CD4-positive, alpha-beta T cell treated with Interleukin-17A for 4 hours (primary cell): ENCODE measurements at regions not wholly inside any gene's neighbourhood (a gene's known extent, or its start where the extent isn't known, plus 50 kb on each side); places are given as distances from the start of the nearest gene placed in this dataset.
"Not testable (repeated sequence)": the region's sequence is repeated elsewhere in the genome, so short reads cannot be mapped to it uniquely, and the experiment has no call there.

Experiments
- DNase-seq: peaks from one replicate; pipeline ENCODE4 v3.0.0-alpha.2; 2020; ENCODE audit warnings: mixed read lengths

DNA sequence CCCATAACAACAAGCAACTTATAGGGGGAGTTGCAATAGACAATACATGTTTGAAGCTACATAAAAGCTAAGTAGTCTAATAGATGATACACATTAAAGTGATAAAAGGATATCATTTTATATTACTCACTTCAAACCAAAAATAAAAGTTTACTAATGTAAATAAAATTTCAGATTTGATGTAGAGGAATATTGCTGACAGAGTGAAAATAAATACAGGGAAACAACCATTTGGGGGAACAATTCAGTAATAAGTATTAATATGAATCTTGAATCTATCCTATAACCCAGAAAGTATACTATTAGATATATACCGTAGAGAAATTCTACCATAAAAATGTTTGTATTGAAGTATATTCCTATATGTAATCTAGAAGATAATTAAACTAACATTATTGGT is 1248.9 kb upstream of the EPHA6 start:
- DNase-seq, result no peak

DNA sequence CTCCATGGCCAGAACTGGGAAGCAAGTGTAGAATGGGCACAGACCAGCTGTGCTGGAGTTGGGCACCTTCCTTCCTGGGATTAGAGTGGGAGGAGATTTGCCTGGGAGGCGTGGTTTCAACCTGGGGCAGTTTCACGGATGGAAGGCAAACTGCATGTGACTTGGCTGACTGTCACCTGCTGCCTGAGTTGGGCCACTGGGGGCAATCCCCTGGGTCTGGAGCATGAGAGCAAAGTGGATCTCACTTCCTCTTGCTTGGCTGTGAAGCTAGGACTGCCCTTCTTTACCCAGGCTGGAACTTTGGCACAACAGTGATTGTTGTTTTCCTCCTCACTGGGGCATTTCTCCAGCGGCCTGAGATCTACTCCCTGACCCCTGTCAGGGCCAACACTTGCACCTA is 1247.0 kb upstream of the EPHA6 start:
- DNase-seq, result no peak

DNA sequence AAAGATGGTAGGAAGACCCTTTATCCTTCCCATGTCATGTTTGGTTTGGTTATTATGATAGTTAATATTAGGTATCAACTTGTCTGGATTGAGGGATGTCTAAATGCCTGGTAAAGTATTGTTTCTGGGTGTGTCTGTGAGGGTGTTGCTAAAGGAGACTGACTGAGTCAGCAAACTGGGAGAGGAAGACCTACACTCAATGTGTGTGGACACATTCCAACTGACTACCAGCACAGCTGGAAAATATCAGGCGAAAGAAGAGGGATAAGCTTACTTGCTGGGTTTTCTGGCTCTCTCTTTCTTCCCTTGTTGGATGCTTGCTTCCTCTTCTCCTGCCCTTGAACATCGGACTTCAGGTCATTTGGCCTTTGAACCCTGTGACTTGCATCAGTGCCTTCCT is 1227.6 kb upstream of the EPHA6 start:
- DNase-seq, result no peak

DNA sequence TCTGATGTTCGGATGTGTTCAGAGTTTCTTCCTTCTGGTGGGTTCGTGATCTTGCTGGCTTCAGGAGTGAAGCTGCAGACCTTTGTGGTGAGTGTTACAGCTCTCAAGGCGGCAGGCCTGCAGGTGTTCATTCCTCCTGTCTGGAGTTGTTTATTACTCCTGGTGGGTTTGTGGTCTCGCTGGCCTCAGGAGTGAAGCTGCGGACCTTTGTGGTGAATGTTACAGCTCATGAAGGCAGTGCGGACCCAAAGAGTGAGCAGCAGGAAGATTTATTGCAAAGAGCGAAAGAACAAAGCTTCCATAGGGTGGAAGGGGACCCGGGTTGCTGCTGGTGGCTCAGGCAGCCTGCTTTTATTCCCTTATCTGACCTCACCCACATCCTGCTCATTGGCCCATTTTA is 1226.8 kb upstream of the EPHA6 start:
- DNase-seq, result not testable (repeated sequence)

DNA sequence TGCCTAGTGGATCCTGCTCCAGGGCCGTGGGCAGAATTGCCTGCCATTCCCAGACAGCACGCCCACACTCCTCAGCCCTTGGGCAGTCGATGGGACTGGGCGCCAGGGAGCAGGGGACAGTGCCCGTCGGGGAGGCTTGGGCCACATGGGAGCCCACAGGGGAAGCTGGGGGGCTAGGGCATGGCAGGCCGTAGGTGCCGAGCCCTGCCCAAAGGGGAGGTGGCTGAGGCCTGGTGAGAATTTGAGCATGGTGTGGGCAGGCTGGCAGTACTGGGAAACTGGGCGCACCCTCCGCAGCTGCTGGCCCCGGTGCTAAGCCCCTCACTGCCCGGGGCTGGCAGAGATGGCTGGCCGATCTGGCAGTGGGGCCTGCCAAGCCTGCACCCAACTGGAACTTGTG is 1225.9 kb upstream of the EPHA6 start:
- DNase-seq, result no peak

DNA sequence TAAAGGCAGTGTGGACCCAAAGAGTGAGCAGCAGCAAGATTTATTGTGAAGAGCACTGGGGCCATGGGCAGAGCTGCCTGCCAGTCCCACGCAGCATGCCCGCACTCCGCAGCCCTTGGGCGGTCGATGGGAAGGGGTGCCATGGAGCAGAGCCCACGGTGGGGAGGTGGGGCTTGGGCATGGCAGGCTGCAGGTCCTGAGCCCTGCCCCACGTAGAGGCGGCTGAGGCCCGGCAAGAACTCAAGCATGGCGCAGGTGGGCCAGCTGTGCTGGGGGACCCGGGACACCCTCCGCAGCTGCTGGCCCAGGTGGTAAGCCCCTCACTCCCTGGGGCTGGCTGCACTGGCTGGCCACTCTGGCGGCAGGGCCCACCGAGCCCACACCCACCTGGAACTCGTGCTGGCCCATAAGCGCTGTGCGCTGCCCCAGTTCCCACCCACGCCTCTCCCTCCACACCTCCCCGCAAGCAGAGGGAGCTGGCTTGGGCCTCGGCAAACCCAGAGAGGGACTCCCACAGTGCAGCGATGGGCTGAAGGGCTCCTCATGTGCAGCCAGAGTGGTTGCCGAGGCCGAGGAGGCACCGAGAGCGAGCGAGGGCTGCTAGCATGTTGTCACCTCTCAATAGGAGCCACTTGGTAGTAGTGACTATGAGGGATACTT is 1218.8 kb upstream of the EPHA6 start:
- DNase-seq, result no peak

DNA sequence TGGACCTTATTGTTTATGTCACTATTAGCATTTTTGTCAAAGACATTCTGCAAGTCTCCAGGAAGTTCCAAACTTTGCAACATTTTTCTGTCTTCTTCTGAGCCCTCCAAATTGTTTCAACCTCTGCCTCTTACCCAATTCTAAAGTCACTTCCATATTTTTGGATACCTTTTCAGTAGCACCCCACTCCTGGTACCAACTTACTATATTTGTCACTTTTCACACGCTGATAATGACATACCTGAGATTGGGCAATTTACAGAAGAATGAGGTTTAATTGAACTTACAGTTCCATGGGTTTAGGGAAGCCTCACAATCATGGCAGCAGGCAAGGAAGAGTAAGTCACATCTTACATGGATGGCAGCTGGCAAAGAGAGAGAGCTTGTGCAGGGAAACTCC is 1206.5 kb upstream of the EPHA6 start:
- DNase-seq, result no peak

DNA sequence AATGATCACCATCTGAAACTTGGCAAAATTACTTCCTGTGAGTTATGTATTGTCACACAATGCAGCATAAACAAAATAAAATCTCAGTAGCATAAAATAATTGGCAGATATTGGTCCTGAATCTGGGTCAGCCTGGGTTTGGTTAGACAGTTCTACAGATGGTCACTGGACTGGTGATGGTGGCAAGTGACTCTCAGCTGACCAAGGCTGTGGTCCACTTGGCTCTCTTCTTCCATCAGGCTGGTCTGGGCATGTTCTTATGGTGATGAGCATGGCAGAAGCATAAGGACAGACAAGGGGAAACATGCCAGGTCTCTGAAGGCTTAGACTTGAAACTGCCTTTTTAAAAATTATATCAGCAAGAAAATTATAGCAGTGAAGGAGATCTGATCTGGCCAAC is 1205.0 kb upstream of the EPHA6 start:
- no peak for DNase-seq

DNA sequence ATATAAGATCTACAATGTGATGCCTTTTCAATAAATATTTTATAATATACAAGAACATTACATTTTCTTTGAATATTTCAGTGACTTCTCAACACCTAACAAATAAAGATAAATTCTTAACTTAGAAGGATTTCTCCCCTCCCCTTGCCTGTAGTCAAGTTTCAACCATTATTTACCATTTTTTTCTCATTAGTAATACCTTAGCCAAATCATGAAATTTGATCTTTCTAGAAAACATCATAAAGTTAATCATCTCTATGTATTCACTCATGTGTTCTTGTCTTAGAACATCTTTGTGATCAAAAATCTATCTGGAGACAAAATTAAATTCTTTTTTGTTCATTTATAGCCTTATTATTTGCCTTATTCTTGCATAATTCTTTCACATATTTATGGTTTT is 1201.8 kb upstream of the EPHA6 start:
- DNase-seq, result no peak

DNA sequence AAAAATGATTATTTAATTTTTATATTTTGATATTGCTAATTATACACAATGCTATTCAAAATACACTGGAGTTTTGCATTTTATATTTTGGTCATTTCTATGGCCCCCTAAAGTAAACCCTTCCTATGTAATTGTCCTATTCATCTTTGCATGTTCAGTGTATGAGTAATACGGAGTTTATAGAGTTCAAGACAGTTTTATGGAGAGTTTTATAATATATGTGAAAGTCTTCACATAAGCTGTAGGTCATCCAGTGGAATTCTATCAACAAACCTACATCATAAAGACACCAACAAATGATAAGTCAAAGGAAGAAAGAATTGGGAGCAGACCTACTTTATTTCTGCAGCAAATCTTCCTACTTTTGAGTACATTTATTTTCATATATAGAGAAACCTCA is 1200.4 kb upstream of the EPHA6 start:
- DNase-seq, result no peak

DNA sequence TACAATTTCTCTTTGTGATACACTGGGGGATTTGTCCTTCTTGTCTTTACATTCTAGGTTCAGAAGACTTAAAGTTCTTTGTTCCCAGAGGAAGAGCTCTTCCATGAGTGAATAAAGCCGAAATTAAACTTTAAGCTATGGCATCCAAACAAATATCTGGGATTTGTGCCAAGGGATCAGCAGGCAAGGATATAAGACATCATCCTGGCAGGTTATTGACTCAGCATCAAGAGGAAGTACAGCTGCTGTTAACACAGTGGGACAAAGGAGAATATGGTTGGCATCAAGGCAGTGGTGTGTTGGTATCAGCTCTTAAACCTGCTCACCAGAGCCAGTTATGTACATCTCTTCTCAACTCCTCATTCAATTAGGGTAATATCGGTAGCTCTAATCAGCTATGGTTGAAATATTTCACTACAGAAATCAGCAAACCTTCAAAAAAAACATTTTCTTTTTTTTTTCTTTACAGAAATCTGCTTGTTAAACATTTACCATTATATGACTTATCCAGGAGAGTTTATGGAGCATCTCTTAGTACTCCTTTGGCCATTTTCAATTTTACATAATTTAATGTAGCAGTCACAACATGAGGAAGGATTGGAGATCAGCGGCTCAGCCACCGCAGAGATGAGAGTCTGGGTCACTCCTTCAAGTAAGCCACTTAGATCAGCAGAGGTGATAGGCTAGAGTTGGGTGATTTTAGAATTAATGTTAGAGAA is 1198.6 kb upstream of the EPHA6 start:
- no peak for DNase-seq

DNA sequence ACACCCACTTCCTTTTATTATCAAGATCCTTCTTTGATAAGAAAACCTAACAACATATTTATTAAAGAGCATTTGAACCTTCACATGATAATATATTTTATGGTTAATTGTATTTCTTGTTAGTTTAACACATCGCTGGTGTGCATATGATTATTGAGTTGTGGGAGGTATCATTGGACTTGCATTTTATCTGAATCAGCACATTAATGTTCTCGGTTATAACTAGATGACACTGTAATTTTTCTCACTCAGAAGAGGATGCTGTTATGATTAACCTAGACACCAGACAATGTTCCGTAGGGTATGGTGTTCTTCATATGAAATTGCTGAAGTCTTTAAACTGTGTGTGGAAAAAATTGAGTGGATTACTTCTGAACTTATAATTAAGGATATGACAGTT is 1188.3 kb upstream of the EPHA6 start:
- no peak for DNase-seq

DNA sequence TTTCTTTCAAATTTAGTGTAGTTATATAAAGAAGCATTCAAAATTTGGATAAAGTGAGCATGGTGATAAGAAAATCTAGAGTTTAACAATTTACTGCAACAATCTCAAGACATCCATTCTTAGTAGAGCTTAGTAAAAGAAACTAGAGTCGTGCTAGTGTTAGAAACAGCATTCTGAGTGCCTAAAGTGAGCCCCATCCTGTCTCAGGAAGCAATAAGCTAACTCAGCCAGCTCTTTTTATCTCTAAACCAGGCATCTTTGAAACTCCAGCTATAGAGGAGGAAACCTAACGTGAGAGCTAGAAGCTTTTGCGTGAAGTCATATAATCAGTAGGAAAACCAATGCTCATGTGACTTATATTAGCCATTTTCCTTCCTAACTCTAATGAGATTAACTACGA is 1187.1 kb upstream of the EPHA6 start:
- no peak for DNase-seq

DNA sequence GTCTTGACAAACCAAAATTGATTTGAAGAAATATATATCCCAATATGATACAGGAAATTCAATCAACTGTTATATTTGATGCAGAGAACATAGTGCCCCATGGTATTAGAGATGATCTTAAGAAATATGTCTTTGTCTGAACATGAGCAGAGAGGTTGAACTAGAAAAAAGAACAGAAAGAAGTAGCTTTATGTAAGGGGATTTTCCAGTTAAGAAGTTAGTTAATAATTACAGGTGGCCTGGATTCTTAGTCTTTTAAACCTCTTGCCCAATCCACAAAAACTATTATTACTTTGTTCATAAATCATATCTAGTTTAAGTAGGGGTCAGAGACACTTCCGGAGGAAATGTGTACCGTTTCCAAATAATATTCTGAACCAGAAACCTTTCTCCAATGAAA is 1186.7 kb upstream of the EPHA6 start:
- DNase-seq, result no peak

DNA sequence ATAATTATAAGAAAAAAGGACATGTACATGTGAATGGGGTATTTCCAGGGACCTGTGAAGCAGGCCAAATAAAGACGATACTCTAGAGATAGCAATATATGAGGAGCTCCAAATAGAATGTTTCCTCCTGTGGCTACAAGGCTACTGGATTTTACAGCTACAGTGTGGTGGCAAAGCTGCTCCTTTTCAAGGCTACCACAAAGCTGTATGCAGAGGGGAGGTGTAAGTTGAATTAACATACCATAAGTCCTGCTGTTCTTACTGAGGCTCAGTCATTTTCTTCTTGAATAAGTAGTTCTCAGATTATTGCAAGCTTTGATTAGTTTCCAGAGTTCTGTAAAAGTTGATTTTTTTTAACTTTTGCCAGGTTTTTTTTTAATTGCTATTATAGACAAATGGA is 1184.6 kb upstream of the EPHA6 start:
- DNase-seq, result no peak

DNA sequence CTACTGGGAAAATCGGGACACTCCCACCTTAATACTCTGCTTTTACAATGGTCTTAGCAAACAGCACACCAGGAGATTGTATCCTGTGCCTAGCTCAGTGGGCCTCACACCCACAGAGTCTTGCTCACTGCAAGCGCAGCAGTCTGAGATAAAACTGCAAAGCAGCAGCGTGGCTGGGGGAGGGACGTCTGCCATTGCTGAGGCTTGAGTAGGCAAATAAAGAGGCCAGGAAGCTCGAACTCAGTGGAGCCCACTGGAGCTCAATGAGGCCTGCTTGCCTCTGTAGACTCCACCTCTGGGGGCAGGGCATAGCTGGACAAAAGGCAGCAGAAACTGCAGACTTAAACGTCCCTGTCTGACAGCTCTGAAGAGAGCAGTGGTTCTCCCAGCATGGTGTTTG is 1169.1 kb upstream of the EPHA6 start:
- DNase-seq, result no peak

DNA sequence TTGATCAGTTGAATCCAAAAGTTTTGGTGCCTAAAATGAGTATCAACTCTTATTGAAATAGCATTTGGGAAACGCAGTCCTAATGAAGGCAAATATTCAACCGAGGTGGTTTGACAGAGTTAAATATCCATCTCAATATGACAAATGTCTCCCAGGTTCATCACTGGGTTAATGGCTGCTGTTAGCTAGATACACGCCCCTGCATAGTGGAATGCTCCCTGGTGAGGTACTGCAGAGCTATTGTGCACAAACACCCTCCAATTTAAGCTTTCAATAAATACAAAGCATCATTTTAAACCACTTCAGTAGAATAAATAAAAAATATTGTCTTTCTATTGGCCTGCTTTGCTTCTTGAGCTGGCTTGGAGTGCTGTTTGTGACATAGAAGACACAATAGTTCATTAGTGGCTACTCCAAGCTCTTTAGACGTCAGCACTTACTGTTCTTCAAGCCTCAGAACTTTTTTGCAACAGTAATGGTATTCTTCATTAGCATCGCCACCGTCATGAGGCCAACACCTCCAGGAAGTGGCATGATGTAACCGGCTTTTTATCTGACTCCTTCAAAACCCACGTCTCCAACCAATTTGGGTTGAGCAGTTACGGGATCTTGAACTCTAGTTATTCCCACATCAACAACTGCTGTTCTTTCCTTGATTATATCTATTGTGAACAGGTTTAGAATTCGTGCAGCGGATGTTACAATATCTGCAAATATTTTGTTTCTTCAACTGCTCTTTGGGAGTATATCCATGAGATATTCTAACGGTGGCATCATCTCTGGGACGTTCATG is 1159.6 kb upstream of the EPHA6 start:
- DNase-seq, result no peak

DNA sequence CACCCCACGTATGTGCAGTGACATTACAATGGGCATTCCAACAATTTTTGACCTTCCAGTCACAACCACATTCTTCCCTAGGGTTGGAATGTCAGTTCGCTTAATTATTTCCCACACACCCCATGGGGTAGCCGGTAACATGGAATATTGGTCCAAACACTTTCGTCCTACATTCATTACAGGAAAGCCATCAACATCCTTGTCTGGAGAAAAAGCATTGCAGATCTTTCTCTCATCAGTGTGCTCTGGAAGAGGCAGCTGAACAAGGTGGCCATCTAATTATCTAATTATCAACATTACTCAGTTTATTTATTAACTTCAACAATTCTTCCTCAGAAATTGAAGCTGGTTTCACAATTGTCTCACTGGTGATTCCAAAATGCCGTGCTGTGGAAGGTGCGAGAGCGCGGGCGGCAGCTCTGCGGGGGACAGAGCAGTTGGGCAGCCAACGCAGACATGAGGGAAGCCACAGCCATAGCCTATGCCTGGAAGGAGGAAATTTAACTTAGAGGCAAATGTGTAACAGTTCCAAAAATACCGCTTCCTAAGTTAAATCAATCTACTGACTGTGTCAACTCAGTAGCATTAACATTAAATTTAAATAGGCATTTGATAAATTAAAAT is 1158.9 kb upstream of the EPHA6 start:
- no peak for DNase-seq

DNA sequence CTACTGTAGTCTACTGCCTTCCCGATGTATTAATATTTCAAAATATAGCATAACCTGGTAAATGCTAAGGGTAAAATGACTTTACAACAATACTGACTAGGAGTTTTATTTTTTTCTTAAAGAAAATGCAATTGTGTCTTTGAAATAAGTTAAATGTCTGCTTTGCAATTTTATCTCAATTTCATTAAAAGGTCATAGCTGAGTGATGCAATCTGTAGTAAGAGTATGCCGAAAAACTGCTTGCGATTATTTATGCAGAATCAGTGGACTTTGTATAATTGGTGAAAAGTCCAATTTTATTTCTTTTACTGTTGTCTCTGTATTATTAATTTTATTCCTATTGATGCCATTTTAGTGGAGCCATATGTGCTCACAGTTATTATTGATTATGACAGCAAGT is 1143.6 kb upstream of the EPHA6 start:
- DNase-seq, result no peak

DNA sequence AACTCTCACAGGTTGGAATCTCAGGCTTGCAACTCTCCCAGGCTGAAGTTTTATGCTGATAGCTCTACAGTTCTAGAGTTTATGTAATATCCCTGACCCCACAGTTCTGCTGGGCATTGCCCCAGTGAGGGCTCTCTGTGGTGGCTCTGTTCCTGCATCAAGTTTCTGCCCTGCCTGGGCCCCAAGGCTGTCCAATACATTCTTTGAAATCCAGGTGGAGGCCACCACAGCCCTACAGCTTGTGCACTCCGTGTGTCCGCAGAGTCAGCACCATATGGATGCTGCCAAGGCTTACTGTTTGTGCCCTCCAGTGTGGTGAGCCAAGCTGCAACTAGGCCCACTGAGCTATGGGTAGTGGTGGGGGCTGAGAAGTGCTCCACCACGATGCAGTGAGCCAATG is 1141.2 kb upstream of the EPHA6 start:
- no peak for DNase-seq

DNA sequence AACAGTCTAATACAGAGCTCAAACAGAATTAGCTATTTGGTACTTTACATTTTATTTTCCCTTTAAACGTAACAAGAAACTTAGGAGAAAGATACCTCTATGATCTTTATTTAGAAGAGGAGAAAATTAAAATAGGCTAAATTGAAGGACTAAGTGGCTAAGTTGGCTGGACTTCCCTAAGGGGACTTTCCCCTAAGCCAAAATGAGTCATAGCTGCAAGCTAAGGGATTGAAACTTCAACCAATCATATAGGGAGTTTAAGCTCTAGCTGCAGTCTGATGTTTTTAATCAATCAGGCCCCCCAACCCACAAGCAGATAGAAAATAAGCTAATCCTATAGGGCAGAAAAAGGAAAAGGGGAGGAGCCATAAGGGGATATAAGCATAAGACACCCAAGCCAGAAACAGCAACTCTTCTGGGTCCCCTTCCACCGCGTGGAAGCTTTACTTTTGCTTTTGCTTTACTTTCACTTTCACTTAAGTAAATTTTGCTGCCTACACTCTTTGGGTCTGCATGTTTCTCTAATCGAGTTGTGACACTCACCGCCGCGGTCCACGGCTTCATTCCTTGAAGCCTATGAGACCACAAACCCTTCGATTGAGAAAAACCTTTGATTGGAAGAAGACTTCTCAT is 1108.5 kb upstream of the EPHA6 start:
- peak; percentile 4 for DNase-seq

DNA sequence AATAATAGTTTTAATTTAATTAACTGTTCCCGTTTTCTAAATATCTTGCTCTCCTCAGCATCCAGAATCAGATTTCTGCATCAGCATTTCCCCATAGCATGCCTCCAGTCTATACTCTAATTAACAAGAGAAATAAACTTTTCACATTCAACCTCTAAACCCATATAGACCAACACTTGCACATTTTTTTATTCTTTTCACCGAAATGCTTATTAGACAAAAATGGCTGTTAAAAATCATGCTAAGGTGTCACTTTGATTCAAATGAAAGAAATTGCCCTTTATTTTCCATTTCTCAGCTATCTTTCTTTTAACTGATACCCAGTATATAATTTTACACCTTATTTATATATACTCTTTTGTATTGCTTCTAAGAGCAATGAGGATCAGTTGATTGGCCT is 1107.1 kb upstream of the EPHA6 start:
- DNase-seq, result no peak

DNA sequence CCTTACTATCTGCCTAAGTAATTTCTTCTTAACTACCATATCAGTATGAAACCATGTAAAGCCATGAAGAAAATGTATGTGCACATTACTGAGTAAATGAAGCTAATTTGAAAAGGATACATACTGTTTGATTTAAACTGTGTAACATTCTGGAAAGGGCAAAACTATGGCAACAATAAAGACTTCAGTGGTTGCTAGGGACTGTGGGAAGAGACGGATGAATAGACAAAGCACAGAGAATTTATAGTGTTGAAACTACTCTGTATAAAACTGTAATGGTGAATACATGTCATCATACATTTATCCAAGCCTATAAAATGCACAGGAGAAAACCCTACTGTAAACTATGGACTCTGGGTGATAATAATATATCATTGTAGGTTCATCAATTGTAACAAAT is 1103.7 kb upstream of the EPHA6 start:
- DNase-seq, result no peak
